ENCODE measurements at regions not wholly inside any gene's neighbourhood (a gene's known extent, or its start where the extent isn't known, plus 50 kb on each side); places are given as distances from the start of the nearest gene placed in this dataset.

GRCh38 chr2:42871372-42871771 is 79.0 kb upstream of the HAAO start:
- TF ChIP-seq, protein P1, sequence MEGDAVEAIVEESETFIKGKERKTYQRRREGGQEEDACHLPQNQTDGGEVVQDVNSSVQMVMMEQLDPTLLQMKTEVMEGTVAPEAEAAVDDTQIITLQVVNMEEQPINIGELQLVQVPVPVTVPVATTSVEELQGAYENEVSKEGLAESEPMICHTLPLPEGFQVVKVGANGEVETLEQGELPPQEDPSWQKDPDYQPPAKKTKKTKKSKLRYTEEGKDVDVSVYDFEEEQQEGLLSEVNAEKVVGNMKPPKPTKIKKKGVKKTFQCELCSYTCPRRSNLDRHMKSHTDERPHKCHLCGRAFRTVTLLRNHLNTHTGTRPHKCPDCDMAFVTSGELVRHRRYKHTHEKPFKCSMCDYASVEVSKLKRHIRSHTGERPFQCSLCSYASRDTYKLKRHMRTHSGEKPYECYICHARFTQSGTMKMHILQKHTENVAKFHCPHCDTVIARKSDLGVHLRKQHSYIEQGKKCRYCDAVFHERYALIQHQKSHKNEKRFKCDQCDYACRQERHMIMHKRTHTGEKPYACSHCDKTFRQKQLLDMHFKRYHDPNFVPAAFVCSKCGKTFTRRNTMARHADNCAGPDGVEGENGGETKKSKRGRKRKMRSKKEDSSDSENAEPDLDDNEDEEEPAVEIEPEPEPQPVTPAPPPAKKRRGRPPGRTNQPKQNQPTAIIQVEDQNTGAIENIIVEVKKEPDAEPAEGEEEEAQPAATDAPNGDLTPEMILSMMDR (optimal IDR thresholded peaks at IDR 0.05 in 1 of 3, IDR thresholded peaks at IDR 0.05 in 1 of 3, conservative IDR thresholded peaks at IDR 0.05 in 1 of 3; ENCODE audit: extremely low read depth in 1 of 3, insufficient read depth in 2 of 3, low read length in 3 of 3): no peak
- TF ChIP-seq EZH2 (IDR thresholded peaks at IDR 0.05; ENCODE audit: low read length): no peak

Measured in keratinocyte (primary cell).